GM21528 (cell line): ENCODE measurements at regions not wholly inside any gene's neighbourhood (a gene's known extent, or its start where the extent isn't known, plus 50 kb on each side); places are given as distances from the start of the nearest gene placed in this dataset.
"Not testable (repeated sequence)": the region's sequence is repeated elsewhere in the genome, so short reads cannot be mapped to it uniquely, and the experiment has no call there.

ENCODE experiments used
- ATAC-seq: cut with Tn5 transposase; IDR thresholded peaks from one replicate; pipeline ENCODE4 v1.9.1; 2021; ENCODE audit warnings: mild to moderate bottlenecking, moderate library complexity; ENCODE audit not compliant: unreplicated experiment, low FRiP score

DNA sequence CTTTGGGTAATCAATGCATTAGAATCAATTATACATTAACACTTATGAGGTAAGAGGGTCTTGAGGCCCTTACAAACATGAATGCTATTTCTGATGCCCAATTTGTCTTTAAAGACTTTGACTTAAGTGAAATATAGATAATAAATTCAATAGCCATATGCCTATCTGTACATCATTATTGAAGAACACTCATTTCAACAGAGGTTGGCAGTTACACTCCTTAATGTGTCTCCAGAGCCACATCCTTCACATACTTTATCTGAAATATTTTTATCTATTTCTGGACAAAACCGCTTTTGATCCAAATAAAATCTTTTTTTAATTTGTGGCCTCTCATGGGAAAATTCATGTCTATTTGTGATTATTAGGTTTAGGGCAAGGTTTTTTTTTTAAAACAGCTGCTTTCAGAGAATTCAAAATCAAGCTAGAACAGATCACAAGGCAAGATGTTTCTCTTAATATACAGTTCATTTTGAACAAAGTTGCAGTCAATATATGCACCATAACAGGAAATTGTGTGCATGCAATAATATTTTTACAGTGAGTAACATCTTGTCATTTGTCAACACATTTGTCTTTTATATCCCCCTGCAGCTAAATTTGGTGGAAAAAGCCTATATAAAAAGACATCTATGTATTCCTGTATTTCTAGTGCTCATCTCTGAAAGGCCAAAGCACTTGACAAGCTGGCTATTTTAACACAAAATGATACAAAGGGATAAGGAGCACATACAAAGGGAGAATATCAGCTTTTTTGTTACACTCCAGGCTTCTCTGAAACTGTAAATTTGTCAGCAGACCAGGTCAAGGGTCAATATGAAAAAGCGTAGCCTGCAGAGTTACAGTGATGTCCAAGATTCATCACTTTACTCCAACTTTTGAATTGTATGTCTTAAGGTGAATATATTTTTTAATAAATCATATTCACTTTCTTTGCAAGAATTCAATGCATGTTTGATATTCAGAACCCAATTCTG is 146.2 kb upstream of the DPH6 start:
- no peak for ATAC-seq

GRCh38 chr15:35693286-35693685 is 147.3 kb upstream of the DPH6 start:
- ATAC-seq = no peak

DNA sequence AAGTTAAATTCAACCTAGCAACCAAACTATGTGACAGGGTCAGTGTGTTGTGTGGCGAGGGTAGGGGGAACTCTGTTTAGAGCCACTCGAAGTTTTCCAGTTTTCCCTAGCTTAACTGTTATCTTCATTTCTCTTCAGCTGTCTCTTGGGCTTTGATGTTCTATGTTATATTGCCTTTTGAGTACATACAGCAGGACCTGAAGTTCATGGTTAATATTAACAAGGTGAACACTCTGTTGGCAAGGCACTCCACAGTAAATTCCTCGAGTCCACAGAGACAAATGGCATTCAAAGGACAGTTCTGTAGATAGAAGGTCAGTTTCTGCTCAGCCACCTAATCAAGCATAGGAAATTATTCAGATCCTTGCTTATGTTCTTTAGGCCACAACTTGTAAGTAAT is 147.9 kb upstream of the DPH6 start:
- no peak for ATAC-seq

- no peak for ATAC-seq
Observed at GRCh38 chr15:35695003-35695402, 149.0 kb upstream of the DPH6 start.

GRCh38 chr15:35696767-35697231 is 150.8 kb upstream of the DPH6 start:
- ATAC-seq = no peak

DNA sequence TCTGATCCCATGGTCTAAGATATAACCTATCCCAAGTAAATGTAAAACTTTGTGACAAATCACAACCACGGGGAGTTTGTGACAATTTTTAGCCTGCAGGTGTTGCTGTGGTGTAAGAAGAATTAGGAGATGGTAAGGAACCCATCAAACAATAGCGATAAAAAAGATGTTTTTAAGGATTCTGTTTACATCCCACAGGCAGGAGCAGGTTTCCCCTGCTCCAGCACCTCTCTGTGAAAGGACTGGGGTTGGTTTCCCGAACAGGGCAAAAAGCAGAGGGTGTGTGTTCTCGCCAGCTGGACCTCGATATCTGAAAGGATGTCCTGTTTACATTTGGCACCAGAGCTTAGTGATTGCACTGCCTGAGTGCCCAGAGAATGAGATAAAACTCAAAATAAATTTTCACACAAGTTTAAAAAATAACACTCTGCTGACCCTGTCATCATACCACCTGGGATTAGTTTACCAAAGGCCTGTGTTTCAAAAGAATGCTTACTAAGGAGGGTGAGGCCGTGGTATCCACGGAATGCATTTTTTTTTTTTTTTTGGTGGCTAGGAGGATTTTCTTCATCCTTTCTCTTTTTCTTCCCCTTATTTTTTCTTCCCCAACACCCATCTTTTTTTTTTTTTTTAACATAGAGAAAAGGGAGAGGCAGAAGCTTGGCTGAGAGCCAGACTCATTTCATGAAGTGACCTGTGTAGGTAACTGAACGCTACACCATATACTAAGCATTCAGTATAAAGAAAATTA is 151.8 kb upstream of the DPH6 start:
- no peak for ATAC-seq

DNA sequence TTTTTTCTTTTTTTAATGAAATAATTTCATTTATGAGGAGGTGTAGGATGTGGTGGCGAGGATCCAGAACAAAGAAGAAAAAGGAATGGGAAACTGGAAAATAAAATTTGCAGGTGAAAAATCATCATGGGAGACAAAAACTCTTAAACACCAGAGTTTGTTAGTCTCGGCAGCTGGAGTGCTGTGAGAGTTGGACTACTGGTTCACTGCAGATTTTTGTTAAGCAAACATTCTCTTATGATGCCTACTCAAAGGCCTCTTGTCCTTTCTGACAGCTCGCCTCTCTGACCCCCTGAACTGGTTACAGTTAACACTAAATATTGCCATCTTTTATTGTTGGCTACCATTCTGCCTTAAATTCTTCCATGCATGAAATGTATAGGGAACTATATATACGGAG is 152.4 kb upstream of the DPH6 start:
- no peak for ATAC-seq

- no peak for ATAC-seq
Observed at GRCh38 chr15:35698966-35699575, 153.1 kb upstream of the DPH6 start.

DNA sequence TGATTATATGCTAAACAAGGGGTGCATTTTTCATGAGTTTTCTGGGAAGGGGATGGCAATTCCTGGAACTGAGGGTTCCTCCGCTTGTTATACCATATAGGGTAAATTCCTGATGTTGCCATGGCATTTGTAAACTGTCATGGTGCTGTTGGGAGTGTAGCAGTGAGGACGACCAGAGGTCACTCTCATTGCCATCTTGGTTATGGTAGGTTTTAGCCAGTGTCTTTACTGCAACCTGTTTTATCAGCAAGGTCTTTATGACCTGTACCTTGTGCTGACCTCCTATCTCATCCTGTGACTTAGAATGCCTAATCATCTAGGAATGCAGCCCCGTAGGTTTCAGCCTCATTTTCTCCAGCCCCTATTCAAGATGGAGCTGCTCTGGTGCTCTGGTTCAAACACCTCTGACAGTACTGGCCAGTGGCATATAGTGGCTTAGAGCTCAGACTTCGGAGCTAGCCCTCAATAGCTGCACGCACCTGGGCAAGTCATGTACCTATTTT is 154.2 kb upstream of the DPH6 start:
- not testable (repeated sequence) for ATAC-seq

- no peak for ATAC-seq
Observed at GRCh38 chr15:35701402-35702046, 155.6 kb upstream of the DPH6 start.

DNA sequence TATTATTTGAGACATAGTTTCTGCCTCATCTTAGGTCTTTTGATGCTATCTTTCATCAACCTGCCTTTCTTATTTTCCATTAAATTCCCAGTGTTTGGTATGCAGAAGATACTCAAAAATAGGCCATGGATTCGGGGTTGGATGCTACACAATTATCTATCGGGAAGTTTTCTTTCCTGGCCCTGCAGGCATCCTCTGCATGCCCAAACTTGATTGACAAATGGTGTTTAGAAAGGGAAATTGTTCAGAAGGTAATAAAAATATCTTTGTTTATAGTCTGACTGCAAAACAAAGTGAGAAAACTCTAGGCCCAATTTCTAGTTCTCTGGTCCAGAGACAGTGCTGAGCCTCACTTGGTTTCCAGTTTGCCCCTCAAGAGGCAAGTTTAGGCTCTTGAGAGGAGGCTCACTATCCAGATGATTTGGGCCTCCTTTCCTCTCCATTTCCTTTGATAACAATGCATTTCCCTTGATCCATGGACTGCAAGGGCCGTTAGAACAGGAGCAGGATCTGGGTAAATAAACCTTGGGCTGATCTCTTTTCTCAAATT is 157.1 kb upstream of the DPH6 start:
- no peak for ATAC-seq

- no peak for ATAC-seq
Observed at GRCh38 chr15:35705030-35705883, 159.3 kb upstream of the DPH6 start.

- ATAC-seq = no peak
Observed at GRCh38 chr15:35705884-35706585, 160.1 kb upstream of the DPH6 start.

DNA sequence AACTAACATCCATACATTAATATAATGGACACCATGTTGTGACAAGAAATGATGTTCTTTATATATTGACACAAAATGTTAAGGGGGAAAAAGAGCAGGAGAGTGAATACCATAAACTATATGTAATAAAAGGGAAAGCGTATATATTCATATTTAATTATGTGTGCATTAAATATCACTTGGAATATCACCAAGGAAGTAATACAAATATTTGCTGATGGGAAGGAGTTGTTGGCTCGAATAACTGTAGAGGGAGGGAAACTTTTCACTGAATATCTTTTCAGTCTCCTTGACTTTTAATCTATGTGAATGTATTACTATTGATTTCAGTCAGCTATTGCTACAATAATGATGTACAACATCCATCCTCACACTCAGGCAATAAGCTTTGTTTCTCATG is 167.0 kb upstream of the DPH6 start:
- ATAC-seq = no peak

DNA sequence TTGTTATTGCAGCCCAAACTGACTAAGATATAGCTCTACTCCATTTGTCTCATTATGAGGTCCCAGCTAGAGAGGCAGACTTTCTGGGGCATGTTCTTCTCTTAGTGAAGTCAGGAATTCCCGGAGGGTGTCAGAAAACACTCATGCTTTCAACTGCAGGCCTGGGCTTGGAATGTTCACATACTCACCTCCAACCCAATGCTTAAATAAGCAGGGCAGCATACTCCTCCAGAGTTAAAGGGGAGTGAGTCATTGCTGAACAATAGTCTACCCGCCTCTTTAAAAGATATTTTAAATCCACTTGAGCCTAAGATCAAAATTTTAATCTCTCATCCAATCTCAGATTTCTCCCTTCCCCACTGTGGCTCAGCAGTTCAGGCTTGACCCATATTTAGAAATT is 167.8 kb upstream of the DPH6 start:
- no peak for ATAC-seq

GRCh38 chr15:35717721-35718120 is 171.8 kb upstream of the DPH6 start:
- ATAC-seq = no peak

DNA sequence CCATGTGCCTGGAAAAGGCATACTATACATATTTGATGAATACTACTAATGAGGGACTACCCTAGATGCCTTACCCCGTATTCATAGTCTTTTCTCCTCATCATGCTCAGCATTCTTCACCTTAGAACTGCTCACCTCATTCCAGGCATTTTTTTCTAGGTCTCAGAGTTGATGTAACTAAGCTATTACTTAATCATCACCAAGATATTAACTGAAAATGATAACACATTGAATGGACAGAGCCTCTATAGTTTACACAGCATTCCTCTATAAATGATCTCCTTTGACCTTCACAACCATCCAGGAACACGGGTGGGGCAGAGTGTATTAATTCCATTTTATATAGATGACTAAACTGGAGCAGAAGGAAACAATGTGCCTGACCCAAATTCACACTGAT is 174.1 kb upstream of the DPH6 start:
- ATAC-seq = no peak

DNA sequence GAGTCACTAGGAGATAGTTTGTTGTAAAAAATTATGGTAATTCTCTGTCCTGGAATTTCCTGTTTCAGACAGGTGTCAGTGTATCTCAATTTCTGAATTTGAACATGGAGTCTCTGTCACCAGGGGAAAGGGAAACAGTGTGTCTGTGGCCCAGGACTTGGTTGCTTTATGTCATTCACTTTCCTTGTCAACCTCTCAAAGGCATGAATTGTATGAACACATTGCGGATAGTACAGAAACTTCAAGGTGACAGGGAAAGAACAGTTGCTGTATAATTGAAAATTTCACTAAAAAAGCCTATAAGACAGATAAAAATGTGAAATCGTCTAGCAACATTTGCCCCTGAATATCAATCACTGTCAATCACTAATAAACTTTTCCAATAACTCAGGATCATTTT is 175.0 kb upstream of the DPH6 start:
- no peak for ATAC-seq

DNA sequence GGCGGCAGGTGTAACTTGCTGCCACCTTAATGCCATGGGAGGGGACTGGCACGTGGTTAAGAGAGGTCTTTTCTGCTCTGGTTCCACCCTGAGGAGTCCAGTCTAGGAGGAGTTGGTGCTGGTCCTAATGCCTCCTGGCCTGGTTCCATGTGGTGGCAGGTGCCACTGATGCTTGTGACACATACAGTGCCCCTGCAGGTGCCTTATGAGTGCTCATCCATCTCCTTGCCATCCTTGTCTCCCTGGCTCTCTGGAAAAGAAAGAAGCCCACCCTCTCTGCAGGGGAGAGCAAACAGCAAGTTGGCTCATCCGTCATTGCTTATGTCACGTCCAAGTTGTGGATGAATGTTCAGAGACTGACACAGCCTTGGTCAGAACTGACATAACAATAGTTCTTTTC is 175.8 kb upstream of the DPH6 start:
- no peak for ATAC-seq
